ENCODE measurements at regions not wholly inside any gene's neighbourhood (a gene's known extent, or its start where the extent isn't known, plus 50 kb on each side); places are given as distances from the start of the nearest gene placed in this dataset.

DNA sequence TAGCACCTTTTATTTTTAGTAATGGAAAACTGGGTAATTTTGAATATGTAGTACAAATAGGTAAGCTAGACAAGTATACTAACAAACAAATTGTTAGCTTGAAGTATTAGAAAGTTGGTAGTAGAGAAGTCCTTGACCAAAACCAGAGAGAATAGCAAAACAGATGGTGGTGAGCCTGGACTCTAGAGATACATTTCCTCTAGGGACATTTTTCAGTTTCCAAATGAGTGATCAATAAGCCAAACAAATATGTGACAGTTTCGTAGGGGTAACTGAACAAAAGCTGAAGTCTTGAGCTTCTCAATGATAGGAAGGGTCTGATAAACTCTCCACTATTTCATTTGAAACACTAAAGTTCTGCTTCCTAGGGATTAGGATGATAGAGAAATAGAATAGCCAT, 692.0 kb upstream of the FAM98A start:
- Mint-ChIP-seq H3K36me3 (ENCODE audit: low read depth) (no peaks in the 10 kb centered on the region), H3K4me1 (no peaks in the 10 kb centered on the region), H3K4me3 (no peak overlapping the region), H3K27ac (no peak overlapping the region), H3K27me3 (no peaks in the 10 kb centered on the region), H3K9me3 (no peaks in the 10 kb centered on the region)
- intact Hi-C loops (cut with micrococcal nuclease): no loop called here
- no peak for DNase-seq
- ATAC-seq (ENCODE audit: low read depth): no peak
- ChIA-PET CTCF (no interaction called here), POLR2A (no interaction called here)
- TF ChIP-seq, protein P1, sequence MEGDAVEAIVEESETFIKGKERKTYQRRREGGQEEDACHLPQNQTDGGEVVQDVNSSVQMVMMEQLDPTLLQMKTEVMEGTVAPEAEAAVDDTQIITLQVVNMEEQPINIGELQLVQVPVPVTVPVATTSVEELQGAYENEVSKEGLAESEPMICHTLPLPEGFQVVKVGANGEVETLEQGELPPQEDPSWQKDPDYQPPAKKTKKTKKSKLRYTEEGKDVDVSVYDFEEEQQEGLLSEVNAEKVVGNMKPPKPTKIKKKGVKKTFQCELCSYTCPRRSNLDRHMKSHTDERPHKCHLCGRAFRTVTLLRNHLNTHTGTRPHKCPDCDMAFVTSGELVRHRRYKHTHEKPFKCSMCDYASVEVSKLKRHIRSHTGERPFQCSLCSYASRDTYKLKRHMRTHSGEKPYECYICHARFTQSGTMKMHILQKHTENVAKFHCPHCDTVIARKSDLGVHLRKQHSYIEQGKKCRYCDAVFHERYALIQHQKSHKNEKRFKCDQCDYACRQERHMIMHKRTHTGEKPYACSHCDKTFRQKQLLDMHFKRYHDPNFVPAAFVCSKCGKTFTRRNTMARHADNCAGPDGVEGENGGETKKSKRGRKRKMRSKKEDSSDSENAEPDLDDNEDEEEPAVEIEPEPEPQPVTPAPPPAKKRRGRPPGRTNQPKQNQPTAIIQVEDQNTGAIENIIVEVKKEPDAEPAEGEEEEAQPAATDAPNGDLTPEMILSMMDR (IDR thresholded peaks at IDR 0.05): no peak

GRCh38 chr2:34288016-34288415, 688.9 kb upstream of the FAM98A start:
- DNase-seq: no peak
- Mint-ChIP-seq H3K4me3 (no peak overlapping the region), H3K27me3 (no peaks in the 10 kb centered on the region), H3K4me1 (no peaks in the 10 kb centered on the region), H3K36me3 (ENCODE audit: low read depth) (no peaks in the 10 kb centered on the region), H3K27ac (no peak overlapping the region), H3K9me3 (peaks cover 4% of the 10 kb centered on the region)
- intact Hi-C loops (cut with micrococcal nuclease): no loop called here
- TF ChIP-seq, protein P1 (IDR thresholded peaks at IDR 0.05): no peak
- ChIA-PET CTCF (no interaction called here), POLR2A (no interaction called here)
- ATAC-seq (ENCODE audit: low read depth): no peak

DNA sequence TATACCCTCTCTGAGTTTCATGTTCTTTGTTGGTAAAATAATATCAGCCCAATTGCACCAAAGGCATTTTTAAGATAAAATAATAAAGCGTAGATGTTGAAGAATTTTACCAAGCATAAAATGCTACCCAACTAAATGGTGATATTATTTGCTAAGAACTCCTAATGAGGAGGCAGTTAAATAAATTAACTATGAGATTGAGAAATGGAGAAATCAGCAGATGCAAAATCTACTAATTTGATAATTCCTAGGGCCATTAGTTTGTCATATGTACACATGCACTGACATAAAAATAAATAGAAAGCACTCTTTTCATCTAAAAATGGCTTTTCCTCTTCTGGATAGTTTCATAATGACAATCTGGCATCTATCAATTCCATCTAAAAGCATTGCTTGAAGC, 681.5 kb upstream of the FAM98A start:
- TF ChIP-seq, protein P1 (IDR thresholded peaks at IDR 0.05): no peak
- Mint-ChIP-seq H3K4me3 (no peak overlapping the region), H3K9me3 (peaks cover 6% of the 10 kb centered on the region), H3K36me3 (ENCODE audit: low read depth) (no peaks in the 10 kb centered on the region), H3K27ac (no peak overlapping the region), H3K27me3 (no peaks in the 10 kb centered on the region), H3K4me1 (no peaks in the 10 kb centered on the region)
- ChIA-PET POLR2A (no interaction called here), CTCF (no interaction called here)
- no peak for DNase-seq
- intact Hi-C loops (cut with micrococcal nuclease): no loop called here
- ATAC-seq (ENCODE audit: low read depth): no peak

- Mint-ChIP-seq H3K9me3 (peaks cover 3% of the 10 kb centered on the region), H3K27ac (no peak overlapping the region), H3K27me3 (no peaks in the 10 kb centered on the region), H3K4me3 (no peak overlapping the region), H3K36me3 (ENCODE audit: low read depth) (no peaks in the 10 kb centered on the region), H3K4me1 (no peaks in the 10 kb centered on the region)
- DNase-seq (no peak), ATAC-seq (ENCODE audit: low read depth) (no peak)
- intact Hi-C loops (cut with micrococcal nuclease): no loop called here
- CTCF ChIA-PET: no interaction called here
- TF ChIP-seq, protein P1 (IDR thresholded peaks at IDR 0.05): no peak
- POLR2A ChIA-PET: no interaction called here
These were observed 668.0 kb upstream of the FAM98A start for GRCh38 chr2:34266908-34267697.

- no peak overlapping the region for H3K4me3 Mint-ChIP-seq
- no peaks in the 10 kb centered on the region for H3K36me3 Mint-ChIP-seq (ENCODE audit: low read depth)
- no peak for DNase-seq
- POLR2A ChIA-PET: no interaction called here
- CTCF ChIA-PET: no interaction called here
- TF ChIP-seq, protein P1 (IDR thresholded peaks at IDR 0.05): no peak
- H3K27ac Mint-ChIP-seq: no peak overlapping the region
- no peaks in the 10 kb centered on the region for H3K27me3 Mint-ChIP-seq
- intact Hi-C loops (cut with micrococcal nuclease): no loop called here
- ATAC-seq (ENCODE audit: low read depth): no peak
- H3K9me3 Mint-ChIP-seq: no peaks in the 10 kb centered on the region
- H3K4me1 Mint-ChIP-seq: no peaks in the 10 kb centered on the region
These were observed 662.6 kb upstream of the FAM98A start for GRCh38 chr2:34261701-34262100.

Measured in activated B cell treated with CpG ODN at 0.5 μM for 24 hours (primary cell).